ENCODE measurements at regions not wholly inside any gene's neighbourhood (a gene's known extent, or its start where the extent isn't known, plus 50 kb on each side); places are given as distances from the start of the nearest gene placed in this dataset.

DNA sequence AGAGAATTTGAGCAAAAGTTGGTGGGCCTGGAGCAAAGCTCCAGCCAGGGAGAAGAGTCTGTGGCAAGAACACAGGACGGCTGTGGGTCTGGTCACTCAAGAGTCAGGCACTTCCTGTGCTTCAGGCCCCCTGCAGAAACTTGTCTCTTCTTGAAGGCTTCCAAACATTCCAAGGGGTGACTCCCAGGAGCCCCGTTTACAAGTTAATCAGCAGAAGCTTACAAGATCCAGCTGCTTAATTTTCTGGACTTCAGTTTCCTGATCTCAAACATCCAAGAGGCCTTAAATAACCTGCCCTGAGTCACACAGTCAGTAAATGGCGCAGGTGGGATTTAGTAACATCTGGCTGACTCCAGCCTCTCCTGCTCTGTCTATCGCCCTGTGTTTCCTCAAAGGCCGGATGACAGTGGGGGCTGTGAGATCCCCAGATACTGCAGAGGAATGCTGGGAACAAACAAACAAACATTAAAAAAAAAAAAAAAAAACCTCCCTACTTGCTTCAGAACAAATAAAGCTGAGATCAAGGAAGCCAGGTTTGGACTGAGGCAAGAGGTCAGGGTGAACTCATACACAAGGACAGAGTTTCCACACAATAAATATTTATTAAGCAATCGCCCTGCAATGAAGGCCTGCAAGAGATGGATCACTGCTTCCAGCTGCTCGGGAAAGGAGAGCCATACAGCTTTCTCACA lies 175.4 kb upstream of the RFC3 start:
- Mint-ChIP-seq H3K27ac (no peak overlapping the region), H3K4me1 (peaks cover 39 to 47% of the 10 kb centered on the region in 2 experiments), H3K4me3 (no peak overlapping the region), H3K27me3 (ENCODE audit: low read depth) (no peaks in the 10 kb centered on the region; the same call in 1 of the 2 replicates), H3K9me3 (no peaks in the 10 kb centered on the region), H3K36me3 (ENCODE audit: insufficient read depth in 1 of 3, low read depth in 3 of 3) (no peaks in the 10 kb centered on the region)
- Histone ChIP-seq H2BK5ac (ENCODE audit: insufficient read length, low read length) (no peak overlapping the region), H3T11ph (ENCODE audit: low read length) (no peak overlapping the region), H4K20me1 (ENCODE audit: control insufficient read depth, insufficient read depth, insufficient read length) (no peaks in the 10 kb centered on the region), H3K18ac (ENCODE audit: insufficient read length, low read depth, low read length) (no peak overlapping the region), H4K91ac (ENCODE audit: insufficient read length, low read depth, low read length) (no peak overlapping the region), H3K27me3 (ENCODE audit: insufficient read depth, low read length) (no peaks in the 10 kb centered on the region), H3K56ac (ENCODE audit: insufficient read length, low read depth, low read length) (no peak overlapping the region), H3K4me2 (ENCODE audit: insufficient read depth, insufficient read length, low read length) (no peak overlapping the region), H2BK120ac (ENCODE audit: low read depth, low read length, poor library complexity, severe bottlenecking) (no peak overlapping the region), H3K79me2 (ENCODE audit: insufficient read depth, low read length) (no peaks in the 10 kb centered on the region), H2BK20ac (ENCODE audit: low read depth, low read length, poor library complexity, severe bottlenecking) (no peak overlapping the region), H2AFZ (ENCODE audit: low read length) (peak overlapping the region; percentile 70), H3K23ac (ENCODE audit: insufficient read length, low read depth, low read length) (no peak overlapping the region), H3K27ac (ENCODE audit: insufficient read length, low read depth, low read length) (no peak overlapping the region), H3K9ac (ENCODE audit: extremely low read depth, insufficient read length, low read length) (no peak overlapping the region), H3K23me2 (ENCODE audit: insufficient read length, low read depth, low read length, poor library complexity, severe bottlenecking) (no peaks in the 10 kb centered on the region), H4K8ac (replicated peaks; ENCODE audit: insufficient read length, low read depth, low read length) (no peak overlapping the region), H4K5ac (ENCODE audit: insufficient read length, low read depth, low read length) (no peak overlapping the region), H3K4me1 (ENCODE audit: insufficient read depth, low read length) (peaks cover 9% of the 10 kb centered on the region; the same call in 1 of the 2 replicates), H2BK12ac (ENCODE audit: insufficient read length, low read depth, low read length) (no peak overlapping the region), H3K9me3 (ENCODE audit: control insufficient read depth, low read depth, low read length) (no peaks in the 10 kb centered on the region), H3K79me1 (ENCODE audit: insufficient read depth, low read depth, low read length, poor library complexity, severe bottlenecking) (no peaks in the 10 kb centered on the region), H3K4ac (ENCODE audit: low read depth, low read length) (no peak overlapping the region), H3K14ac (ENCODE audit: insufficient read depth, low read length) (no peak overlapping the region), H2AK5ac (ENCODE audit: insufficient read length, low read length) (no peak overlapping the region), H2BK15ac (ENCODE audit: low read depth, low read length) (no peak overlapping the region)
- TF ChIP-seq CTCF (conservative IDR thresholded peaks at IDR 0.05): no peak
- WGBS (ENCODE audit: extremely low coverage, insufficient read length, low lambda C conversion rate): no CpG with 5 or more reads among the region's 7 CpGs
- no peak for DNase-seq
